Caco-2 (cell line): ENCODE measurements at regions not wholly inside any gene's neighbourhood (a gene's known extent, or its start where the extent isn't known, plus 50 kb on each side); places are given as distances from the start of the nearest gene placed in this dataset.

ENCODE experiments used
- BruUV-seq: library from RNA; stranded (reverse); fragments of 400-500 nt; replicated peaks from 2 replicates; lab custom pipeline; 2021; lab: Mats Ljungman, UMichigan
- CTCF ChIA-PET: fragments of 300-600 bp; sonication (Branson Sonifier 250); formaldehyde crosslinking; loops from one replicate; lab custom pipeline; 2022; ENCODE audit warnings: antibody characterized with exemption; lab: Charles Lee
- POLR2A ChIA-PET: fragments of 300-600 bp; sonication (Branson Sonifier 250); formaldehyde crosslinking; loops from one replicate; lab custom pipeline; 2022; ENCODE audit warnings: antibody characterized with exemption; lab: Charles Lee
- DNase-seq, 2 experiments: peaks; one replicate each; pipeline versions ENCODE4 v3.0.0 to v3.0.0-alpha.2; 2020 to 2022
- H3K27me3 ChIP-seq: replicated peaks from 2 replicates; pipeline ENCODE4 v1.6.0; 2011; ENCODE audit warnings: low read length; ENCODE audit not compliant: control insufficient read depth, insufficient read depth
- H3K36me3 ChIP-seq: 2 replicates; pipeline ENCODE4 v1.5.1; 2011; ENCODE audit warnings: low read length; ENCODE audit not compliant: control insufficient read depth, insufficient read depth
- H3K4me1 ChIP-seq: fragments of 250-450 bp; sonication (Bioruptor Pico); 2 replicates; pipeline ENCODE4 v1.5.1; 2020; ENCODE audit warnings: mild to moderate bottlenecking
- H3K4me3 ChIP-seq: 2 replicates; pipeline ENCODE4 v1.5.1; 2011; ENCODE audit warnings: low read depth, mild to moderate bottlenecking, control low read depth, low read length
- H3K9me3 ChIP-seq: fragments of 250-450 bp; sonication (Bioruptor Pico); 2 replicates; pipeline ENCODE4 v1.5.1; 2020; ENCODE audit warnings: mild to moderate bottlenecking, moderate library complexity
- H3K27ac Mint-ChIP-seq: one replicate; pipeline ENCODE4 v1.8.0; 2022; ENCODE audit warnings: mixed read lengths; ENCODE audit not compliant: unreplicated experiment
- H3K27me3 Mint-ChIP-seq: one replicate; pipeline ENCODE4 v1.8.0; 2022; ENCODE audit warnings: mixed read lengths; ENCODE audit not compliant: insufficient read depth, unreplicated experiment
- H3K36me3 Mint-ChIP-seq: one replicate; pipeline ENCODE4 v1.8.0; 2022; ENCODE audit warnings: mild to moderate bottlenecking, mixed read lengths; ENCODE audit not compliant: insufficient read depth, unreplicated experiment
- H3K4me1 Mint-ChIP-seq: one replicate; pipeline ENCODE4 v1.8.0; 2022; ENCODE audit warnings: low read depth, mixed read lengths; ENCODE audit not compliant: unreplicated experiment
- H3K4me3 Mint-ChIP-seq: one replicate; pipeline ENCODE4 v1.8.0; 2022; ENCODE audit warnings: mild to moderate bottlenecking, moderate library complexity, mixed read lengths; ENCODE audit not compliant: unreplicated experiment
- H3K9me3 Mint-ChIP-seq: one replicate; pipeline ENCODE4 v1.8.0; 2022; ENCODE audit warnings: mixed read lengths; ENCODE audit not compliant: unreplicated experiment
- CTCF ChIP-seq, 2 experiments: fragments of 200-600 bp in 1 of 2; IDR thresholded peaks; 1 replicate in 1 of 2; 2 replicates in 1 of 2; pipeline versions ENCODE4 v1.5.1 to v1.8.0; 2011 to 2022; ENCODE audit warnings: antibody characterized with exemption in 1 of 2, control low read depth in 1 of 2, inconsistent platforms in 1 of 2, low read depth in 1 of 2, low read length in 1 of 2, mild to moderate bottlenecking in 1 of 2, moderate library complexity in 1 of 2; ENCODE audit not compliant: insufficient read depth in 1 of 2, severe bottlenecking in 1 of 2, unreplicated experiment in 1 of 2
- intact Hi-C: fragments of 100-400 bp; cut with micrococcal nuclease; formaldehyde crosslinking; loops from one replicate; pipeline ENCODE4 v1.10.0; 2022; ENCODE audit not compliant: unreplicated experiment

- Histone ChIP-seq H3K27me3 (no peaks in the 10 kb centered on the region), H3K4me1 (no peaks in the 10 kb centered on the region), H3K36me3 (no peaks in the 10 kb centered on the region), H3K9me3 (no peaks in the 10 kb centered on the region), H3K4me3 (no peak overlapping the region)
- H3K27ac Mint-ChIP-seq = no peak overlapping the region
- no TSS peak for BruUV-seq
- CTCF ChIA-PET = no interaction called here
- H3K4me1 Mint-ChIP-seq = no peaks in the 10 kb centered on the region
- no peaks in the 10 kb centered on the region for H3K36me3 Mint-ChIP-seq
- DNase-seq = no peak
- H3K4me3 Mint-ChIP-seq = no peak overlapping the region
- intact Hi-C loops = loop anchor here (10.0 kb wide), 1 partner anchor 838 kb away; no protein-coding TSS in a partner anchor
- POLR2A ChIA-PET = no interaction called here
- no peak for TF ChIP-seq CTCF (IDR thresholded peaks at IDR 0.05; ENCODE audit: insufficient read depth in 1 of 2, low read depth in 1 of 2, low read length in 1 of 2, severe bottlenecking in 1 of 2, unreplicated experiment in 1 of 2)
- peaks cover under 1% of the 10 kb centered on the region for H3K9me3 Mint-ChIP-seq
- peaks cover 3% of the 10 kb centered on the region for H3K27me3 Mint-ChIP-seq
Observed at GRCh38 chr4:175973027-175973923, 92.4 kb upstream of the WDR17 start.

- Mint-ChIP-seq H3K27me3 (no peaks in the 10 kb centered on the region), H3K36me3 (no peaks in the 10 kb centered on the region), H3K27ac (no peak overlapping the region), H3K9me3 (no peaks in the 10 kb centered on the region), H3K4me1 (no peaks in the 10 kb centered on the region), H3K4me3 (no peak overlapping the region)
- no peak for DNase-seq
- H3K4me1 ChIP-seq = no peaks in the 10 kb centered on the region
- H3K4me3 ChIP-seq = no peak overlapping the region
- no peak for TF ChIP-seq CTCF (IDR thresholded peaks at IDR 0.05; ENCODE audit: insufficient read depth in 1 of 2, low read depth in 1 of 2, low read length in 1 of 2, severe bottlenecking in 1 of 2, unreplicated experiment in 1 of 2)
- CTCF ChIA-PET = no interaction called here
- no peaks in the 10 kb centered on the region for H3K27me3 ChIP-seq
- no peaks in the 10 kb centered on the region for H3K36me3 ChIP-seq
- intact Hi-C loops = no loop called here
- no peaks in the 10 kb centered on the region for H3K9me3 ChIP-seq
- POLR2A ChIA-PET = no interaction called here
- no TSS peak for BruUV-seq
Observed at GRCh38 chr4:175983636-175984035, 82.0 kb upstream of the WDR17 start.

GRCh38 chr4:175986668-175987067 lies 79.0 kb upstream of the WDR17 start:
- Histone ChIP-seq H3K4me1 (no peaks in the 10 kb centered on the region), H3K36me3 (no peaks in the 10 kb centered on the region), H3K27me3 (no peaks in the 10 kb centered on the region), H3K9me3 (no peaks in the 10 kb centered on the region), H3K4me3 (no peak overlapping the region)
- Mint-ChIP-seq H3K27ac (no peak overlapping the region), H3K27me3 (no peaks in the 10 kb centered on the region), H3K9me3 (no peaks in the 10 kb centered on the region), H3K4me3 (no peak overlapping the region), H3K4me1 (no peaks in the 10 kb centered on the region), H3K36me3 (no peaks in the 10 kb centered on the region)
- no peak for DNase-seq
- no peak for TF ChIP-seq CTCF (IDR thresholded peaks at IDR 0.05; ENCODE audit: insufficient read depth in 1 of 2, low read depth in 1 of 2, low read length in 1 of 2, severe bottlenecking in 1 of 2, unreplicated experiment in 1 of 2)
- ChIA-PET POLR2A (no interaction called here), CTCF (no interaction called here)
- intact Hi-C loops = no loop called here
- BruUV-seq = no TSS peak
